ENCODE measurements at regions not wholly inside any gene's neighbourhood (a gene's known extent, or its start where the extent isn't known, plus 50 kb on each side); places are given as distances from the start of the nearest gene placed in this dataset.

- peak; percentile 24 for DNase-seq (ENCODE audit: low spot score)
These were observed 106.9 kb downstream of the B3GNT2 start for GRCh38 chr2:62302631-62303435.

- DNase-seq (ENCODE audit: low spot score): no peak
These were observed 105.0 kb downstream of the B3GNT2 start for GRCh38 chr2:62300925-62301324.

- DNase-seq (ENCODE audit: low spot score): no peak
These were observed 101.7 kb downstream of the B3GNT2 start for GRCh38 chr2:62297624-62298010.

- DNase-seq (ENCODE audit: low spot score): no peak
These were observed 101.1 kb downstream of the B3GNT2 start for GRCh38 chr2:62296832-62297623.

- no peak for DNase-seq (ENCODE audit: low spot score)
These were observed 100.3 kb downstream of the B3GNT2 start for GRCh38 chr2:62296034-62296831.

GRCh38 chr2:62293490-62294271 is 97.8 kb downstream of the B3GNT2 start:
- DNase-seq (ENCODE audit: low spot score): no peak

GRCh38 chr2:62293151-62293489 is 97.2 kb downstream of the B3GNT2 start:
- no peak for DNase-seq (ENCODE audit: low spot score)

- DNase-seq (ENCODE audit: low spot score): no peak
These were observed 96.3 kb downstream of the B3GNT2 start for GRCh38 chr2:62292190-62292589.

GRCh38 chr2:62291517-62292137 is 95.7 kb downstream of the B3GNT2 start:
- DNase-seq (ENCODE audit: low spot score): no peak

- no peak for DNase-seq (ENCODE audit: low spot score)
These were observed 95.1 kb downstream of the B3GNT2 start for GRCh38 chr2:62291052-62291451.

GRCh38 chr2:62287899-62288880 is 92.3 kb downstream of the B3GNT2 start:
- DNase-seq (ENCODE audit: low spot score): no peak

- DNase-seq (ENCODE audit: low spot score): no peak
These were observed 91.4 kb downstream of the B3GNT2 start for GRCh38 chr2:62287282-62287681.

- DNase-seq (ENCODE audit: low spot score): no peak
These were observed 90.3 kb downstream of the B3GNT2 start for GRCh38 chr2:62286089-62286785.

- no peak for DNase-seq (ENCODE audit: low spot score)
These were observed 89.1 kb downstream of the B3GNT2 start for GRCh38 chr2:62284980-62285379.

- no peak for DNase-seq (ENCODE audit: low spot score)
These were observed 88.6 kb downstream of the B3GNT2 start for GRCh38 chr2:62284471-62284870.

- no peak for DNase-seq (ENCODE audit: low spot score)
These were observed 87.2 kb downstream of the B3GNT2 start for GRCh38 chr2:62283147-62283546.

- no peak for DNase-seq (ENCODE audit: low spot score)
These were observed 85.7 kb downstream of the B3GNT2 start for GRCh38 chr2:62281663-62282062.

- no peak for DNase-seq (ENCODE audit: low spot score)
These were observed 81.8 kb downstream of the B3GNT2 start for GRCh38 chr2:62277688-62278087.

All from activated CD4-positive, alpha-beta T cell treated with anti-CD3 and anti-CD28 coated beads, Interleukin-2, Interleukin-4, amounts not matched to agents 100 ng/mL and 50 ng/mL, durations not matched to agents 16 hours and 8 hours (primary cell).